HCT116 (cell line): ENCODE measurements at regions not wholly inside any gene's neighbourhood (a gene's known extent, or its start where the extent isn't known, plus 50 kb on each side); places are given as distances from the start of the nearest gene placed in this dataset.

Experiments used
- ATAC-seq: fragments of 200-7000 bp; cut with Tn5 transposase; 2 replicates; pipeline ENCODE4 v1.9.1; 2020; ENCODE audit warnings: mild to moderate bottlenecking, moderate library complexity
- BruUV-seq: library from RNA; stranded (reverse); fragments of 400-500 nt; replicated peaks from 2 replicates; lab custom pipeline; 2021; lab: Mats Ljungman, UMichigan
- CTCF ChIA-PET: fragments of 300-600 bp; sonication (Branson Sonifier 250); formaldehyde crosslinking; loops from one replicate; lab custom pipeline; 2021; ENCODE audit warnings: antibody characterized with exemption; lab: Charles Lee
- POLR2A ChIA-PET: fragments of 300-600, 350-600 bp; sonication (Branson Sonifier 250); formaldehyde crosslinking; loops from one replicate; lab custom pipeline; 2021; ENCODE audit warnings: antibody characterized with exemption; lab: Charles Lee
- RAD21 ChIA-PET, 2 experiments: fragments of 300-600 bp; sonication (Branson Sonifier 250); formaldehyde crosslinking; loops; one replicate each; lab custom pipeline; 2023; ENCODE audit warnings: low total read pairs in 2 of 2; ENCODE audit not compliant: uncharacterized antibody in 2 of 2, unreplicated experiment in 2 of 2, low non-redundant PET in 1 of 2; lab: Charles Lee
- DNase-seq: peaks from one replicate; pipeline ENCODE4 v3.0.0-alpha.2; 2010; ENCODE audit warnings: low read depth, low spot score
- H2AFZ ChIP-seq: fragments of 200-600 bp; shearing (Covaris generic), sonication (generic); 2 replicates; pipeline ENCODE4 v1.6.1; 2017; ENCODE audit warnings: low read depth, mixed run types, mixed read lengths, antibody characterized with exemption, low read length; ENCODE audit not compliant: poor library complexity, severe bottlenecking
- H3K27ac ChIP-seq: 2 replicates; pipeline ENCODE4 v1.5.1; 2012; ENCODE audit warnings: low read depth, low read length
- H3K27me3 ChIP-seq: fragments of 200-600 bp; sonication (generic); 2 replicates; pipeline ENCODE4 v1.6.1; 2016; ENCODE audit warnings: mixed run types, low read length, mixed read lengths; ENCODE audit not compliant: insufficient read depth
- H3K36me3 ChIP-seq, 2 experiments: fragments of 200-500 bp in 1 of 2; fragments of 200-600 bp in 1 of 2; sonication (Bioruptor generic) in 1 of 2; sonication (generic) in 1 of 2; 2 replicates each; pipeline versions ENCODE4 v1.5.1 to v1.6.1; 2014 to 2016; ENCODE audit warnings: low read length in 2 of 2, inconsistent platforms in 1 of 2, mixed read lengths in 1 of 2, mixed run types in 1 of 2; ENCODE audit not compliant: insufficient read depth in 2 of 2, control insufficient read depth in 1 of 2
- H3K4me1 ChIP-seq, 2 experiments: fragments of 200-600 bp in 1 of 2; sonication (generic) in 1 of 2; 2 replicates each; pipeline versions ENCODE4 v1.5.1 to v1.6.1; 2012 to 2017; ENCODE audit warnings: low read length in 2 of 2, inconsistent platforms in 1 of 2, mild to moderate bottlenecking in 1 of 2, mixed read lengths in 1 of 2, mixed run types in 1 of 2, moderate library complexity in 1 of 2; ENCODE audit not compliant: insufficient read depth in 2 of 2, control insufficient read depth in 1 of 2
- H3K4me2 ChIP-seq: fragments of 200-600 bp; sonication (generic); 2 replicates; pipeline ENCODE4 v1.6.1; 2017; ENCODE audit warnings: mixed run types, low read length, mixed read lengths
- H3K4me3 ChIP-seq, 2 experiments: fragments of 200-600 bp in 1 of 2; sonication (generic) in 1 of 2; replicated peaks in 1 of 2; 2 replicates each; pipeline ENCODE4 v1.5.1; 2011 to 2016; ENCODE audit warnings: low read length in 2 of 2, control low read depth in 1 of 2, low read depth in 1 of 2, mild to moderate bottlenecking in 1 of 2, mixed read lengths in 1 of 2, mixed run types in 1 of 2
- H3K79me2 ChIP-seq: fragments of 200-600 bp; sonication (generic); 2 replicates; pipeline ENCODE4 v1.6.1; 2017; ENCODE audit warnings: mild to moderate bottlenecking, mixed run types, low read length, moderate library complexity, mixed read lengths; ENCODE audit not compliant: insufficient read depth
- H3K9ac ChIP-seq: fragments of 200-600 bp; sonication (generic); 2 replicates; pipeline ENCODE4 v1.6.1; 2016; ENCODE audit warnings: low read length, mixed read lengths
- H3K9me2 ChIP-seq: fragments of 200-600 bp; sonication (generic), shearing (Covaris generic); 2 replicates; pipeline ENCODE4 v1.6.1; 2017; ENCODE audit warnings: mixed run types, mild to moderate bottlenecking, moderate library complexity; ENCODE audit not compliant: insufficient read depth
- H3K9me3 ChIP-seq, 2 experiments: fragments of 200-500 bp in 1 of 2; fragments of 200-600 bp in 1 of 2; sonication (Bioruptor generic) in 1 of 2; sonication (generic) in 1 of 2; 2 replicates each; pipeline ENCODE4 v1.6.1; 2014 to 2017; ENCODE audit warnings: low read length in 2 of 2, mixed read lengths in 2 of 2, inconsistent platforms in 1 of 2, low read depth in 1 of 2, mild to moderate bottlenecking in 1 of 2, mixed run types in 1 of 2, moderate library complexity in 1 of 2; ENCODE audit not compliant: control insufficient read depth in 1 of 2, insufficient read depth in 1 of 2
- H4K20me1 ChIP-seq: fragments of 200-600 bp; sonication (generic), shearing (Covaris generic); 2 replicates; pipeline ENCODE4 v1.6.1; 2017; ENCODE audit warnings: mixed run types, mild to moderate bottlenecking, moderate library complexity; ENCODE audit not compliant: insufficient read depth
- CEBPB ChIP-seq: IDR thresholded peaks from 2 replicates; pipeline ENCODE4 v1.6.1; 2012; ENCODE audit warnings: low read depth
- EZH2phosphoT487 ChIP-seq: fragments of 200-600 bp; IDR thresholded peaks from 2 replicates; pipeline ENCODE4 v1.6.1; 2018; ENCODE audit warnings: antibody characterized with exemption, borderline replicate concordance
- JUND ChIP-seq: IDR thresholded peaks from 2 replicates; pipeline ENCODE4 v1.6.1; 2012
- POLR2A ChIP-seq: IDR thresholded peaks from 2 replicates; pipeline ENCODE4 v1.7.0; 2011; ENCODE audit warnings: borderline replicate concordance; ENCODE audit not compliant: insufficient read depth, insufficient read length; ENCODE audit errors: extremely low read depth
- SRF ChIP-seq: IDR thresholded peaks from 2 replicates; pipeline ENCODE4 v1.6.1; 2012; ENCODE audit warnings: low read depth
- TCF7L2 ChIP-seq: IDR thresholded peaks from 2 replicates; pipeline ENCODE4 v1.7.0; 2011; ENCODE audit warnings: borderline replicate concordance, inconsistent platforms; ENCODE audit not compliant: insufficient read depth, insufficient read length; ENCODE audit errors: extremely low read depth
- YY1 ChIP-seq: IDR thresholded peaks from 2 replicates; pipeline ENCODE4 v1.6.1; 2011; ENCODE audit warnings: low read length, low read depth, moderate library complexity, mild to moderate bottlenecking; ENCODE audit not compliant: insufficient replicate concordance; ENCODE audit errors: extremely low read depth
- ZFX ChIP-seq: fragments of 450-650 bp; IDR thresholded peaks from 2 replicates; pipeline ENCODE4 v1.6.1; 2017
- ZNF274 ChIP-seq: fragments of 200-500 bp; sonication (Bioruptor generic); IDR thresholded peaks from 2 replicates; pipeline ENCODE4 v1.6.1; 2014; ENCODE audit warnings: mild to moderate bottlenecking, low read depth, low read length, inconsistent platforms
- intact Hi-C: fragments of 100-400 bp; cut with micrococcal nuclease; formaldehyde crosslinking; loops from 2 replicates; pipeline ENCODE4 v1.10.0; 2022
- TF ChIP-seq, protein P1 (sequence below): IDR thresholded peaks from 2 replicates; pipeline ENCODE4 v1.6.1; 2012; ENCODE audit warnings: low read depth
- TF ChIP-seq, protein P2 (sequence below), 3 experiments: fragments of 200-600 bp in 1 of 3; sonication (generic) in 1 of 3; IDR thresholded peaks in 2 of 3; conservative IDR thresholded peaks in 1 of 3; 2 replicates each; pipeline ENCODE4 v1.5.1; 2012 to 2017; ENCODE audit warnings: low read depth in 2 of 3, low read length in 2 of 3, antibody characterized with exemption in 1 of 3, borderline replicate concordance in 1 of 3, control low read depth in 1 of 3, mild to moderate bottlenecking in 1 of 3, mixed read lengths in 1 of 3, mixed run types in 1 of 3, moderate library complexity in 1 of 3; ENCODE audit not compliant: insufficient read depth in 1 of 3
- TF ChIP-seq, protein P3 (sequence below): IDR thresholded peaks from 2 replicates; pipeline ENCODE4 v1.6.1; 2012

DNA sequence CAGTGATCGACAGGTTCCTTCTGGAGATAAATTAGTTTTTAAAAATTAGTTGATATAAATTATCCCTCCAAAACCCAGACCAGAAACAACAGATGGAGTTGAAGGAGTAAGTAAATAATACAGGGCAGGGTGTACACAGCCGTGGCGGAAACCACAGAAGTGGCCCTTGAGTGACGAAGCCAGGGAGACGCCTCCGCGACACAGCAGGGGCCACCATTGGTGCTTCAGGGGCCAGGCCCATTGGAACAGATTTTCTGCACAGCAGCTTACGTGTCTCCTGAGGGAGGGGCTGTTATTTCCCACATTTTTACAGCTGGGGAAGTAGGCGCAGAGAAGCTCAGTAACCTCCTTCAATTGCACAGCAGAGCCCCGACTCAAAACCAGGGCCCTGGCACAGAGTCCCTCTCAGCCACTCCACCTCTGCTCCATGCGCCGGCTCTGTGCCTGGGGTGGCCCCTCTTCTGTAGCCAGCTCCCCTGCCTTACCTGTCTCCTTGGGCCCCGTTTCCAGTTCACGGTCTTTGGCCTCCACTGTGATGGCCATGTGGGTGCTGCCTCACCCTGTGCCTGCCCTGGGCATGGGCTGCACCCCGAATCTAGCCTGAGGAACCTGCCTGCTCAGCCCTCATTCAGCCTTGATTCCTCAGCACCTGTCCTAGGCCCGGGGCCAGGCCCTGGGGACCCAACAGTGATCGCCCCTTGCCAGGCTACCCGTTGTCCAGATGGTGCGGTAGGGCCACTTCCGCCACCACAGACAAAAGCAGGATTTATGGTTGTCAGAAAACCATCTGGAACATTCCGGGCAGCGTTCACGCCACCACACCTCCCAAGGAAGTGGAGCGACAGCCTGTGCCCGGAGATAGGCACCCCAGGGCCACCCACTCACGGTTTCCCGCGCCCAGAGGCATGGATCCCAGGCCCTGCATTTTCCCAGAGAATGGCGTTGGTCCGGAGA lies 128.5 kb upstream of the GSE1 start:
- CTCF ChIA-PET: no interaction called here
- H4K20me1 ChIP-seq: no peaks in the 10 kb centered on the region
- intact Hi-C loops: no loop called here
- no peak overlapping the region for H3K4me2 ChIP-seq
- ATAC-seq (no peak), DNase-seq (no peak)
- POLR2A ChIA-PET: no interaction called here
- H3K27me3 ChIP-seq: no peaks in the 10 kb centered on the region
- H3K9me3 ChIP-seq: no peaks in the 10 kb centered on the region
- H3K36me3 ChIP-seq: no peaks in the 10 kb centered on the region
- BruUV-seq: no TSS peak
- no peaks in the 10 kb centered on the region for H3K79me2 ChIP-seq
- no peak overlapping the region for H3K9ac ChIP-seq
- H3K4me3 ChIP-seq: no peak overlapping the region
- TF ChIP-seq JUND: no peak
- TF ChIP-seq POLR2A: no peak
- TF ChIP-seq ZFX: no peak
- TF ChIP-seq TCF7L2: no peak
- no peak for TF ChIP-seq ZNF274
- no peak for TF ChIP-seq CEBPB
- no peak for TF ChIP-seq SRF
- TF ChIP-seq YY1: no peak
- TF ChIP-seq, protein P1, sequence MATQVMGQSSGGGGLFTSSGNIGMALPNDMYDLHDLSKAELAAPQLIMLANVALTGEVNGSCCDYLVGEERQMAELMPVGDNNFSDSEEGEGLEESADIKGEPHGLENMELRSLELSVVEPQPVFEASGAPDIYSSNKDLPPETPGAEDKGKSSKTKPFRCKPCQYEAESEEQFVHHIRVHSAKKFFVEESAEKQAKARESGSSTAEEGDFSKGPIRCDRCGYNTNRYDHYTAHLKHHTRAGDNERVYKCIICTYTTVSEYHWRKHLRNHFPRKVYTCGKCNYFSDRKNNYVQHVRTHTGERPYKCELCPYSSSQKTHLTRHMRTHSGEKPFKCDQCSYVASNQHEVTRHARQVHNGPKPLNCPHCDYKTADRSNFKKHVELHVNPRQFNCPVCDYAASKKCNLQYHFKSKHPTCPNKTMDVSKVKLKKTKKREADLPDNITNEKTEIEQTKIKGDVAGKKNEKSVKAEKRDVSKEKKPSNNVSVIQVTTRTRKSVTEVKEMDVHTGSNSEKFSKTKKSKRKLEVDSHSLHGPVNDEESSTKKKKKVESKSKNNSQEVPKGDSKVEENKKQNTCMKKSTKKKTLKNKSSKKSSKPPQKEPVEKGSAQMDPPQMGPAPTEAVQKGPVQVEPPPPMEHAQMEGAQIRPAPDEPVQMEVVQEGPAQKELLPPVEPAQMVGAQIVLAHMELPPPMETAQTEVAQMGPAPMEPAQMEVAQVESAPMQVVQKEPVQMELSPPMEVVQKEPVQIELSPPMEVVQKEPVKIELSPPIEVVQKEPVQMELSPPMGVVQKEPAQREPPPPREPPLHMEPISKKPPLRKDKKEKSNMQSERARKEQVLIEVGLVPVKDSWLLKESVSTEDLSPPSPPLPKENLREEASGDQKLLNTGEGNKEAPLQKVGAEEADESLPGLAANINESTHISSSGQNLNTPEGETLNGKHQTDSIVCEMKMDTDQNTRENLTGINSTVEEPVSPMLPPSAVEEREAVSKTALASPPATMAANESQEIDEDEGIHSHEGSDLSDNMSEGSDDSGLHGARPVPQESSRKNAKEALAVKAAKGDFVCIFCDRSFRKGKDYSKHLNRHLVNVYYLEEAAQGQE: no peak
- TF ChIP-seq, protein P2, sequence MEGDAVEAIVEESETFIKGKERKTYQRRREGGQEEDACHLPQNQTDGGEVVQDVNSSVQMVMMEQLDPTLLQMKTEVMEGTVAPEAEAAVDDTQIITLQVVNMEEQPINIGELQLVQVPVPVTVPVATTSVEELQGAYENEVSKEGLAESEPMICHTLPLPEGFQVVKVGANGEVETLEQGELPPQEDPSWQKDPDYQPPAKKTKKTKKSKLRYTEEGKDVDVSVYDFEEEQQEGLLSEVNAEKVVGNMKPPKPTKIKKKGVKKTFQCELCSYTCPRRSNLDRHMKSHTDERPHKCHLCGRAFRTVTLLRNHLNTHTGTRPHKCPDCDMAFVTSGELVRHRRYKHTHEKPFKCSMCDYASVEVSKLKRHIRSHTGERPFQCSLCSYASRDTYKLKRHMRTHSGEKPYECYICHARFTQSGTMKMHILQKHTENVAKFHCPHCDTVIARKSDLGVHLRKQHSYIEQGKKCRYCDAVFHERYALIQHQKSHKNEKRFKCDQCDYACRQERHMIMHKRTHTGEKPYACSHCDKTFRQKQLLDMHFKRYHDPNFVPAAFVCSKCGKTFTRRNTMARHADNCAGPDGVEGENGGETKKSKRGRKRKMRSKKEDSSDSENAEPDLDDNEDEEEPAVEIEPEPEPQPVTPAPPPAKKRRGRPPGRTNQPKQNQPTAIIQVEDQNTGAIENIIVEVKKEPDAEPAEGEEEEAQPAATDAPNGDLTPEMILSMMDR (IDR thresholded peaks at IDR 0.05 in 2 of 3, conservative IDR thresholded peaks at IDR 0.05 in 1 of 3; ENCODE audit: borderline replicate concordance in 1 of 3, insufficient read depth in 1 of 3, low read depth in 2 of 3, low read length in 2 of 3): no peak
- TF ChIP-seq EZH2phosphoT487: no peak
- TF ChIP-seq, protein P3, sequence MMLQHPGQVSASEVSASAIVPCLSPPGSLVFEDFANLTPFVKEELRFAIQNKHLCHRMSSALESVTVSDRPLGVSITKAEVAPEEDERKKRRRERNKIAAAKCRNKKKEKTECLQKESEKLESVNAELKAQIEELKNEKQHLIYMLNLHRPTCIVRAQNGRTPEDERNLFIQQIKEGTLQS: no peak
- H3K4me1 ChIP-seq: no peaks in the 10 kb centered on the region
- no peaks in the 10 kb centered on the region for H3K9me2 ChIP-seq
- H2AFZ ChIP-seq: no peak overlapping the region
- RAD21 ChIA-PET: no interaction called here
- H3K27ac ChIP-seq: no peak overlapping the region
